ENCODE measurements at regions not wholly inside any gene's neighbourhood (a gene's known extent, or its start where the extent isn't known, plus 50 kb on each side); places are given as distances from the start of the nearest gene placed in this dataset.

GRCh38 chr15:68515371-68516095 lies 63.3 kb upstream of the CORO2B start:
- no peak overlapping the region; the same call in 1 of the 2 replicates for H2BK12ac ChIP-seq (ENCODE audit: low read depth, low read length)
- H4K8ac ChIP-seq (ENCODE audit: extremely low read depth, insufficient read depth, low read length) = no peak overlapping the region
- peaks cover 8 to 12% (median 9%) of the 10 kb centered on the region in 4 experiments; a peak in 6 of 7 replicates for H3K4me1 ChIP-seq (replicated peaks in 1 of 4; ENCODE audit: control insufficient read depth in 3 of 4, insufficient read depth in 4 of 4, low read length in 3 of 4)
- no peak overlapping the region for H4K5ac ChIP-seq (ENCODE audit: insufficient read length, low read depth, low read length)
- POLR2A ChIA-PET (ENCODE audit: partially characterized antibody) = interaction anchor here (1.2 kb wide), 1 partner anchor 11 kb away, joined by 3 read pairs; no protein-coding TSS in a partner anchor
- H2BK20ac ChIP-seq (ENCODE audit: low read length) = no peak overlapping the region
- H3K4ac ChIP-seq (replicated peaks; ENCODE audit: insufficient read length, low read depth, low read length) = no peak overlapping the region
- no peaks in the 10 kb centered on the region for H3K36me3 ChIP-seq (ENCODE audit: control insufficient read depth in 2 of 4, insufficient read depth in 4 of 4, low read length in 3 of 4)
- H3K79me2 ChIP-seq (ENCODE audit: control insufficient read depth in 1 of 2, insufficient read depth in 2 of 2, low read length in 2 of 2) = no peaks in the 10 kb centered on the region
- H3K18ac ChIP-seq (ENCODE audit: extremely low read depth, low read length) = no peak overlapping the region
- H3K14ac ChIP-seq (ENCODE audit: insufficient read length) = no peak overlapping the region
- no peak overlapping the region for H3K56ac ChIP-seq (replicated peaks; ENCODE audit: insufficient read length, low read depth, low read length)
- H3K79me1 ChIP-seq (ENCODE audit: low read depth, low read length) = no peaks in the 10 kb centered on the region
- no peak overlapping the region for H3K4me3 ChIP-seq (ENCODE audit: extremely low read depth in 1 of 4, insufficient read depth in 2 of 4, low read depth in 3 of 4, low read length in 4 of 4)
- FAIRE-seq (no peak), DNase-seq (ENCODE audit: low read depth in 1 of 2, low spot score in 2 of 2) (peak in 1 of 2 experiments; percentile 33)
- H4K91ac ChIP-seq (replicated peaks; ENCODE audit: insufficient read length, low read length) = no peak overlapping the region
- H4K20me1 ChIP-seq (replicated peaks in 1 of 2; ENCODE audit: control insufficient read depth in 1 of 2, insufficient read depth in 2 of 2, low read length in 2 of 2) = no peaks in the 10 kb centered on the region
- no peak overlapping the region for H3K23ac ChIP-seq (ENCODE audit: insufficient read length)
- H2BK120ac ChIP-seq (replicated peaks; ENCODE audit: low read depth, low read length) = no peak overlapping the region
- no peak overlapping the region for H2AK5ac ChIP-seq (ENCODE audit: low read depth, low read length)
- no peaks in the 10 kb centered on the region; a peak in 1 of 7 replicates for H3K27me3 ChIP-seq (replicated peaks in 1 of 4; ENCODE audit: control insufficient read depth in 3 of 4, extremely low read depth in 1 of 4, insufficient read depth in 3 of 4, low read length in 3 of 4)
- no peaks in the 10 kb centered on the region for H3K23me2 ChIP-seq (ENCODE audit: low read depth, low read length)
- H2BK15ac ChIP-seq (ENCODE audit: low read length) = no peak overlapping the region
- H3K9me3 ChIP-seq (ENCODE audit: insufficient read depth in 2 of 2, low read depth in 1 of 2, low read length in 1 of 2) = no peaks in the 10 kb centered on the region
- 85% methylated on average over 6 of the region's 6 CpGs; no CpG with 5 or more reads in 1 of the 2 experiments for WGBS, 2 experiments (ENCODE audit: extremely low coverage in 1 of 2, insufficient coverage in 1 of 2, insufficient read length in 1 of 2, insufficient replicate concordance in 2 of 2, low coverage in 1 of 2, low lambda C conversion rate in 2 of 2, missing lambda C conversion rate in 1 of 2)
- no peak overlapping the region for H3K4me2 ChIP-seq (ENCODE audit: insufficient read depth in 1 of 2, low read depth in 2 of 2, low read length in 2 of 2)
- CTCF ChIA-PET (ENCODE audit: partially characterized antibody) = interaction anchor here (0.8 kb wide), 2 partner anchors 43 to 409 kb away, joined by 3 to 7 read pairs; no protein-coding TSS in a partner anchor
- H3K9ac ChIP-seq (replicated peaks in 1 of 4; ENCODE audit: extremely low read depth in 1 of 4, low read depth in 3 of 4, low read length in 3 of 4) = no peak overlapping the region
- H2AFZ ChIP-seq (ENCODE audit: low read length) = no peak overlapping the region
- no peak overlapping the region for H3K27ac ChIP-seq (ENCODE audit: low read depth, low read length)
- H2BK5ac ChIP-seq (ENCODE audit: low read depth, low read length) = no peak overlapping the region
- TF ChIP-seq NANOG (IDR thresholded peaks at IDR 0.05; ENCODE audit: insufficient read depth, low read depth, low read length, poor library complexity, severe bottlenecking) = no peak
- TF ChIP-seq RAD21 (IDR thresholded peaks at IDR 0.05 in 1 of 2, conservative IDR thresholded peaks at IDR 0.05 in 1 of 2; ENCODE audit: low read depth in 2 of 2, low read length in 2 of 2) = no peak
- no peak for TF ChIP-seq HDAC2 (IDR thresholded peaks at IDR 0.05; ENCODE audit: borderline replicate concordance in 1 of 2, low read depth in 2 of 2, low read length in 2 of 2)
